Activated B cell treated with CpG ODN at 0.5 μM for 24 hours (primary cell): ENCODE measurements at regions not wholly inside any gene's neighbourhood (a gene's known extent, or its start where the extent isn't known, plus 50 kb on each side); places are given as distances from the start of the nearest gene placed in this dataset.
"Not testable (repeated sequence)": the region's sequence is repeated elsewhere in the genome, so short reads cannot be mapped to it uniquely, and the experiment has no call there.

ENCODE experiments used
- ATAC-seq: fragments of 200-7000 bp; cut with Tn5 transposase; one replicate; pipeline ENCODE4 v1.10.0; 2021; ENCODE audit warnings: low read depth, mild to moderate bottlenecking, moderate library complexity
- CTCF ChIA-PET: fragments of 350-600 bp; sonication (Branson Sonifier 250); formaldehyde crosslinking; loops from one replicate; lab custom pipeline; 2021; ENCODE audit warnings: antibody characterized with exemption; lab: Charles Lee
- POLR2A ChIA-PET: fragments of 350-600 bp; sonication (Branson Sonifier 250); formaldehyde crosslinking; loops from one replicate; lab custom pipeline; 2021; ENCODE audit warnings: antibody characterized with exemption; lab: Charles Lee
- DNase-seq: peaks from one replicate; pipeline ENCODE4 v3.0.0; 2022
- H3K27ac Mint-ChIP-seq: one replicate; pipeline ENCODE4 v1.8.0; 2020; ENCODE audit warnings: mixed read lengths
- H3K27me3 Mint-ChIP-seq: one replicate; pipeline ENCODE4 v1.8.0; 2021; ENCODE audit warnings: mixed read lengths
- H3K36me3 Mint-ChIP-seq: one replicate; pipeline ENCODE4 v1.8.0; 2021; ENCODE audit warnings: low read depth, mixed read lengths
- H3K4me1 Mint-ChIP-seq: one replicate; pipeline ENCODE4 v1.8.0; 2021; ENCODE audit warnings: mixed read lengths
- H3K4me3 Mint-ChIP-seq: one replicate; pipeline ENCODE4 v1.8.0; 2020; ENCODE audit warnings: mild to moderate bottlenecking, mixed read lengths
- H3K9me3 Mint-ChIP-seq: one replicate; pipeline ENCODE4 v1.8.0; 2020; ENCODE audit warnings: mixed read lengths
- CTCF ChIP-seq: fragments of 200-600 bp; IDR thresholded peaks from one replicate; pipeline ENCODE4 v1.8.0; 2022; ENCODE audit warnings: antibody characterized with exemption, mild to moderate bottlenecking
- intact Hi-C: fragments of 100-400 bp; cut with micrococcal nuclease; formaldehyde crosslinking; loops from one replicate; pipeline ENCODE4 v1.15.1; 2024

GRCh38 chr10:118971876-118972275 lies 57.6 kb upstream of the NANOS1 start:
- Mint-ChIP-seq H3K4me1 (no peaks in the 10 kb centered on the region), H3K36me3 (no peaks in the 10 kb centered on the region), H3K9me3 (peaks cover 6% of the 10 kb centered on the region), H3K4me3 (no peak overlapping the region), H3K27me3 (peaks cover 12% of the 10 kb centered on the region), H3K27ac (no peak overlapping the region)
- ATAC-seq = no peak
- TF ChIP-seq CTCF = no peak
- intact Hi-C loops = no loop called here
- ChIA-PET CTCF (no interaction called here), POLR2A (no interaction called here)
- no peak for DNase-seq

GRCh38 chr10:118973744-118974143 lies 55.8 kb upstream of the NANOS1 start:
- peaks cover 14% of the 10 kb centered on the region for H3K27me3 Mint-ChIP-seq
- H3K4me3 Mint-ChIP-seq = no peak overlapping the region
- CTCF ChIA-PET = no interaction called here
- H3K27ac Mint-ChIP-seq = no peak overlapping the region
- intact Hi-C loops = no loop called here
- POLR2A ChIA-PET = no interaction called here
- DNase-seq (no peak), ATAC-seq (no peak)
- peaks cover 6% of the 10 kb centered on the region for H3K9me3 Mint-ChIP-seq
- no peaks in the 10 kb centered on the region for H3K4me1 Mint-ChIP-seq
- H3K36me3 Mint-ChIP-seq = no peaks in the 10 kb centered on the region
- TF ChIP-seq CTCF = no peak

GRCh38 chr10:118974951-118975350 lies 54.6 kb upstream of the NANOS1 start:
- CTCF ChIA-PET = no interaction called here
- Mint-ChIP-seq H3K4me3 (no peak overlapping the region), H3K27me3 (peaks cover 16% of the 10 kb centered on the region), H3K9me3 (peaks cover 6% of the 10 kb centered on the region), H3K4me1 (no peaks in the 10 kb centered on the region), H3K36me3 (no peaks in the 10 kb centered on the region), H3K27ac (no peak overlapping the region)
- no peak for TF ChIP-seq CTCF
- intact Hi-C loops = no loop called here
- DNase-seq (no peak), ATAC-seq (no peak)
- POLR2A ChIA-PET = no interaction called here

GRCh38 chr10:118976219-118976618 lies 53.3 kb upstream of the NANOS1 start:
- not testable (repeated sequence) for H3K4me3 Mint-ChIP-seq

GRCh38 chr10:118977022-118977599 lies 52.4 kb upstream of the NANOS1 start:
- Mint-ChIP-seq H3K27ac (no peak overlapping the region), H3K27me3 (peaks cover 20% of the 10 kb centered on the region), H3K36me3 (no peaks in the 10 kb centered on the region), H3K4me3 (no peak overlapping the region), H3K4me1 (no peaks in the 10 kb centered on the region), H3K9me3 (peaks cover 6% of the 10 kb centered on the region)
- ATAC-seq (no peak), DNase-seq (no peak)
- POLR2A ChIA-PET = no interaction called here
- CTCF ChIA-PET = no interaction called here
- no peak for TF ChIP-seq CTCF
- intact Hi-C loops = no loop called here

More at GRCh38 chr10:118976219-118976618, 53.3 kb upstream of the NANOS1 start:
- DNase-seq, H3K27ac Mint-ChIP-seq, intact Hi-C loops, POLR2A ChIA-PET, CTCF ChIA-PET, H3K4me1 Mint-ChIP-seq, ATAC-seq, H3K36me3 Mint-ChIP-seq, H3K9me3 Mint-ChIP-seq: not testable (repeated sequence)
- H3K27me3 Mint-ChIP-seq = peaks cover 18% of the 10 kb centered on the region

- H3K4me1 Mint-ChIP-seq = no peaks in the 10 kb centered on the region
- H3K9me3 Mint-ChIP-seq = peaks cover 6% of the 10 kb centered on the region
- ChIA-PET CTCF (no interaction called here), POLR2A (no interaction called here)
- TF ChIP-seq CTCF = no peak
- intact Hi-C loops = no loop called here
- no peak for ATAC-seq
- no peak overlapping the region for H3K27ac Mint-ChIP-seq
- peaks cover 25% of the 10 kb centered on the region for H3K27me3 Mint-ChIP-seq
- DNase-seq = no peak
- H3K4me3 Mint-ChIP-seq = no peak overlapping the region
- no peaks in the 10 kb centered on the region for H3K36me3 Mint-ChIP-seq
These were observed 51.7 kb upstream of the NANOS1 start for GRCh38 chr10:118977835-118978234.
